Inflammatory macrophage treated with lipopolysaccharide for 4 hours (primary cell): ENCODE measurements at regions not wholly inside any gene's neighbourhood (a gene's known extent, or its start where the extent isn't known, plus 50 kb on each side); places are given as distances from the start of the nearest gene placed in this dataset.
"Not testable (repeated sequence)": the region's sequence is repeated elsewhere in the genome, so short reads cannot be mapped to it uniquely, and the experiment has no call there.

Experiments used
- DNase-seq: peaks from one replicate; pipeline ENCODE4 v3.0.0-alpha.2; 2020

- no peak for DNase-seq
These were observed 592.9 kb downstream of the ZNF608 start for GRCh38 chr5:124153588-124153987.

DNA sequence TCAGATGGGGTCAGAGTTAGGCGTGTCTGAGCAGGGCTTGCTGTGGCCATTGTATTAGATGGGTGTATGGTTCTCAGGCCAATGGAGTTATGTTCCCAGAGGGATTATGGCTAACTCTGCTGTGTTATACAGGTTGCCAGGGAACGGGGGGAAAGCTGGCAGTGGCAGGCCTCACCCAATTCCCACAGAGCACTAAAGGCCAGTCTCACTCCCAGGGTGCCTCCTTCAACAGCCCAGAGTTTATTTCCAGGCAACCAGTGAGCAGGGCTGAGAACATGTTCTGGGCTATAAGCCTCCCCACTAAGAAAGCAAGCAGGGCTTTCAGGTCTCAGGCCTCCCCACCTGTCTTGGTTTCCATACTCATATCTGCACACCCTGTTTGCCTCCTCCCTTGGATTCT, 597.9 kb downstream of the ZNF608 start:
- DNase-seq, result no peak

DNA sequence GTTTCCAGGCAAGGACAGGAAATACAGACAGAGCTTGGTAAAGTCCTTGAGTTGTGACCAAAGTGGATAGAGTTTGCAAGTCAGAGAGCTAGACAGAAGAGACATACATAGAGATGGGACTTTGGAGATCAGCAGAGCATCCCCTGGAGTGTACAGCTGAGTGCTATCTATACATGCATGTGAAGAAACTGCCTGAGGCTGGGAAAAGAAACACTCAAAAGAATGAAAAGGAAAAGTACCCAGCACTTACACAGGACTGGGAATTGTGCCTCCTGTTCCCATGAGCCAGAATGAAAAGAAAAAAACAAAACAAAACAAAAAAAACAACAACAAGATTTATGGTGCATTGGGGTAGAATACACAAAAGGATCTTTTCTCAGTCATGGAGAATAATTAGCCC, 606.4 kb downstream of the ZNF608 start:
- no peak for DNase-seq

DNA sequence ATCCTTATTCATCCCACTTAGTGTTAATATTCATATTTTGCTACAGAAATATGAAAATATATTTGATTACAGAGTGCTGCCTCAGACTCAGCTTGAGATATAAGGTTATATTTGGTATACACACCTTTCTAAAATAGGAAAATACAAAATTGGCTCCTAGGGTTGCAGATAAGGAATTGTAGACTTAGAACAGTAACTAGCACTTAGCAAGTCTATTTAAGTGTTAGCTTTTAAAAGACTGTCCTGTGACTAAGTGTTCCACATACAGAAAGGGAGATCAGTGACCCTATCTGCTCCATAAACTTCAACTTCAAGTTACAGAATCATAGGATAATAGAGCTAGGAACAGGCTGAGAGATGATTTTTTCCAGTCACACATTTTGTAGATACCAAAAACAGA, 607.0 kb downstream of the ZNF608 start:
- no peak for DNase-seq

DNA sequence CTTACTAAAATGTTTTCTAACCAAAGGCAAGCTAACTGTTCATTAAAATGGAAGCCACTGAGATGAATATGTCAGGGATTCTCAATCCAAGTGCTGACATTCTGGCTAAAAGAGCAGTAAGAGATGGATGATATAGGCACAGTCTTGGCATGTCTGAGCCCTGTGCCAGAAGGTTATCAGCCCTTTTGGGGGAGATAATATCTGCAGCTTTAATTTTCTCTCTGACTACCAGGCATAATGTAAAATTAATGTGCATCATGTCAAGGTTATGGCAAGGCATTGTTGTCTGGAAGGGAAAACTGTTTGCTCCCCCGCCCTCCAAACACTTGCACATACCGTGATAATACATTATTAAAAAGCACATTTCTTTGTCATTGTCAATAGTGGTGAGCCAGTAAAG, 609.8 kb downstream of the ZNF608 start:
- DNase-seq, result no peak

DNA sequence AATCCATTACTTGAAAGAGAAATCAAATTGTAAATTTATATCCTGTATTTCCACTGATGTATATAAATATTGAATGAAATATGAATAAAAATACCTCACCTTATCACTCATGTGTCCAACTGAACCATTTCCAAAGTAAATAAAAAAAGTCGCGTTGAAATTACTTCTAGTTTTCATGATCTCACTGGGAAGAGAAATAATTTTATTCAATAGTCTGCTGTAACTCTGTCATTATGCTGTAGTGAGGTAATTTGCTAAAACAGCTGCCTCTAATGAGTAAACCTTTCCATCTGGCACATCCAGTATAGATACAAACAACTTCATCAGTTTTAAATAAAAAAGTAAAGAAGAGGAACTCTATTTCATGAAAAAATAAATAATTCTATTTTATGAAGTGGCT, 611.5 kb downstream of the ZNF608 start:
- no peak for DNase-seq

DNA sequence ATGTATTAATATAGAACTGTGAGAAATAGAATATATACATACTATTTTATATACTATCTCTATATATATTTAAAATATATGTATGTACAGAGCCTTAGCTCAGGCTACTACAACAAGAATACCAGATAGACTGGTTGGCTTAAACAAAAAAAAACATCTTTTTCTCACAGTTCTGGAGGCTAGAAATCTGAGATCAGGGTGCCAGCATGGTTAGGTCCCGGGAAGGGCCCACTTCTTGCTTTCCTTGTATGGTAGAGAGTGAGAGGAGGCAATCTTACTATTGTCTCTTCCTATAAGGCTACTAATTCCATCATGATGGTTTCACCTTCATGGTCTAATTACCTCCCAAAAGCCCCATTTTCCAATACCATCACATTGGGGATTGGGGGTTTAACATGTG, 613.0 kb downstream of the ZNF608 start:
- no peak for DNase-seq

DNA sequence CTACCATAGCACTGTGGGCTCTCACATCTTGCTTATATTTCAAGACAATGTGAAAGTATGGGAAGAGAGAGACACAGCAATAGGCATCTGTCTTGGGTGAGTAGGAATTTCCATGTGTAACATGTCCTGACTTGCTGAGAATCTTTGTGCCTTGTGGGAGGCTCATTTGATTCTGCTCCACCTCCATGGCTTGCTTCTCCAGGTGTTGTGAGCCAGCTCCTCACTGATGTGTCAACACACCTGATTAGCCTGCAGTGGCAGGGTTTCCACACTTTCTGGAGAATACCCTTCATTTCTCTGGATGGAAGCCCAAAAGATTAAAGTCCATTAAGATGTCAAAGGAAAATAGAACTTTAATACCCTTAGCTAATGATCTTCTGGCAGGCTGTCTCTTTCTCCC, 613.6 kb downstream of the ZNF608 start:
- DNase-seq, result no peak

DNA sequence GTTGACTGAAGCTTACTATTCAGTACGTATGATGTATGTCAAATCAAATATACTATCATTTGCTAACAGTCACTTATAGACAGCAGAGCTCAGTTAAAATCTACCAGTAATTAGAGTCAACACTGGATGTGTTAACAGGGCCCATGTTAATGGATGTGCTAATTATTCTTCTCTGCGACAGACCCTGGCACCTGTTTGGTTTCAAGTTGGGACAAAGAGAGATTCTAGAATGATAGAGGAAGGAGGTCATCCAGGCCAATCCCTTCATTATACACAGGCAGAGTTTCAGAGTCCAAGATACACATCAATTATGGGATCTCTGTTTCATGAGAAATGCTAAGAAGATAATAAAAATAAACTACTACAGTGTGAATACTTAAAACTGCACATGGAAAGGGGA, 615.0 kb downstream of the ZNF608 start:
- no peak for DNase-seq

- no peak for DNase-seq
These were observed 615.6 kb downstream of the ZNF608 start for GRCh38 chr5:124130816-124131215.

DNA sequence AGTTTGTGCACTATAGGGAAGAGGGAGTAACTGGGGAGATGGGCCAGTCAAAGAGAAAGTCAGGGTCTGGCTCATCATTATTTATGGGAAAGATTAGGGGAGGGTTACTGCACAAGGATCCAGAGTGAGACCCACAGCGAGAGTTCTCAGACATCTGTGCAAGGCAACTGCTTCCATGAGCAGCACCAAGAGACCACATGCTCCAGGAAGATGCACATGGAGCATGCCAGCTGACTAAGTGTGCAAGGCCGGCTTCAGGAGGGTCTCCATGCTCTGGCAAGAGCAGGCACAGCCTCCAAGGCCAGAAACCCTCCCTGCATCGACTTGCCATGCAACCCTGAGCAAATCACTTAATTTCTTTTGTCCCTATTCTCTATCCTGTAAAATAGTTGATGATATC, 616.9 kb downstream of the CSNK1G3 start:
- no peak for DNase-seq

- DNase-seq, result no peak
These were observed 614.7 kb downstream of the CSNK1G3 start for GRCh38 chr5:124126504-124127217.

DNA sequence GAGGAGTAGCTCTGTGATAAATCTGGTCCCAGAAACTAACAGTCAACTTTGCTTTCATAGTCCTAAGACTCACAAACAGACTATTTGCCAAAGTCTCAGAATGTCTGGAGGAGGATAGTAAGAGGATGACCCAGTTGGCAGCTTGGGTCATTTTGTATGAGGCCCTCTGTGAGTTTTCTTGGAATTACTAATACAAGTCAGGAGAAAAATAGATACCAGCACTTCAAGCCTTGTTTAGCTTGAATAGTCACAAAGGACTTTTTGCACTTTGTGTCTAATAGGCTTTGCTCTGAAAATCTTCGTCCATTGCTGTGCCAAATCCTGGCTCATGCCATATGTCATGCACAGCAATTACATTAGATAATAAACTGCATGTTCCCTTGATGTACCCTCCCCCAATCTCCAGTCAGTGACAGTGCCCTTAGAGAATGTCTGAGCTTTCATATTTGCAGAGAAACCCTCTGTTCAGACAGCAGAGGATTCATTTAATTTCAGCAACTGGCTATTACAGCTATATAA, 612.8 kb downstream of the CSNK1G3 start:
- no peak for DNase-seq

DNA sequence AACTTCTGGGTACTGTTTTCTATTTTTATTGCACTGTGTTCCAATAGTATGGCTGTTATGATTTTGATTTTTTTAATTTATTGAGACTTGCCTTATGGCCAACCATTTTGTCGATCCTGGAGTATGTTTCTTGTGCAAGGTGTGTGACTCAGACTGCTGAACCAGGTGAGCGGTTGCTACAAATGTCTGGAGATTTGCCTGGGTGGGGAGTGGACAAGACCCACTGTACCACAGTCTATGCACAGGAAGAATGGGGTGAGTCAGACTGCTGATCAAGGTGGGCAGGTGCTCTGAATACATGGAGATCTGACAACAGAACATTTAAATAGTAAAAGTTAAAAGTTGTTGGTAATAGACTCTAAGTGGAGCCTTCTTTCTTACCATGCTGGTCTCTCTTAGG, 609.2 kb downstream of the CSNK1G3 start:
- DNase-seq, result no peak

GRCh38 chr5:124114911-124115310, 602.9 kb downstream of the CSNK1G3 start:
- no peak for DNase-seq

GRCh38 chr5:124111886-124112285, 599.9 kb downstream of the CSNK1G3 start:
- DNase-seq, result no peak

DNA sequence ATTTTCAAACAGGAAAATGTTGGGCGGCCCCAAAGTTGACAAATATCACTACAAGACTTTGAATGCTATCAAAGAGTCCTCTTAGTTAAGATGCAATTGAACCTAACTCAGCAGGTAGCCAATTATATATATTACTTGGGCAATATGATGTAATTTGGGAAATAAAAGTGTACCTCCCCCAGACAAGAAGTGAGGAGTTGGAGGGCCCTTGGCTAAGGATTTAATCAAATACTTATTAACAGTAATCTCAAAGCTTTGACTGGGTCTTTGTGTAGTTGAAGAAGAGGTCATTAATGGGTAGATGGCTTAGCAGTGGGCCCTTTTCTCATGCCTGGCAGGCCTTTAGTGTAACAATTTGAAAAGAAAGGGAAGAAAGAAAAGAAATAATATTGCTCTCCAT, 599.0 kb downstream of the CSNK1G3 start:
- no peak for DNase-seq

GRCh38 chr5:124105326-124105725, 593.3 kb downstream of the CSNK1G3 start:
- DNase-seq, result no peak

DNA sequence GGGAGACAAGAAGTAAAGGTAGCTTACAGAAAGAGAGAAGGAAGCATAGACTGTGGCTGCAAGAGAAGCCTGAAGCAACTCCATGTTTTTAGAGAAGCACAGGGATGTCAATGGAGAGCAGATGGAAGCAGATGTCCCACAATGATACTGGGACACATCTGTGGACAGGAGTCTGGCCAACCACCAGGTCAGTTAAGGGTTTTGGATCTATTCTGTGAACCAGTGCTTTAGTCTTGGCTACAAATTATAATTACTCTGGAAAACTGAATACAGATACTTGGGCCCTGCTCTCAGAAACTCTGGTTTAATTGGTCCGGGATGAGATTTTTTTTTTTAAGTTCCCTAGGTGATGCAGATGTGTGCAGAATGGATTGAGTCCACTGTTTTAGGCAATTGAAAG, 592.8 kb downstream of the CSNK1G3 start:
- no peak for DNase-seq

- DNase-seq, result no peak
These were observed 592.4 kb downstream of the CSNK1G3 start for GRCh38 chr5:124104344-124104743.

- DNase-seq, result no peak
These were observed 591.7 kb downstream of the CSNK1G3 start for GRCh38 chr5:124103671-124104070.

DNA sequence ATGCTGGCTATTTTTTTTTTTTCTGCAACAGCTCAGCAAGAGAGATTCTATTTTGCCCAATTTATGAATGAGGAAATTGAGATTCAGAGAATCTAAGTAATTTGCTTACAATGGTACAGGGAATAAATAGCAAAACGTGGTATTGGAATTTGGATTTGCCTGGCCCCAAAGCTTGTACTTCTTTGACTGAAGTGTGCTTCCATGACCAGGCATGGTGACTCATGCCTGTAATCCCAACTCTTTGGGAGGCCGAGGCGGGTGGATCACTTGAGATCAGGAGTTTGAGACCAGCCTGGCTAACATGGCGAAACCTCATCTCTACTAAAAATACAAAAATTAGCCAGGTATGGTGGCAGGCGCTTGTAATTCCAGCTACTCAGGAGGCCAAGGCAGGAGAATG, 591.1 kb downstream of the CSNK1G3 start:
- DNase-seq, result not testable (repeated sequence)

DNA sequence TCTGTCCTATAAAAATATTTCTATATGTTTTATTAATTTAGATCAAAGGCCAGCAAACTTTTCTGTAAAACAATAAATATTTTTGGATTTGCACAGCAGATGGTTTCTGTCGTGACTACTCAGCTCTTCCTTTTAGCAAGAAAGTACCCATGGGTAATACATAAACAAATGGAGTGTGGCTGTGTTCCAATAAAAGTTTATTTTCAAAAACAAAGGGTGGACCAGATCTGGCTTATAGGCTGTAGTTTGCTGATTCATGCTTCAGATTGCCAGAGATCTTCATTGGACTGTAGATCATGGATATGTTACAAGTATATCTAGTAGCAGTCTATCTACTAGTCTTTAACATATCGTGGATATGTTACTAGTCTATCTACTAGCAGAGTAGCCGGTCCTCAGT, 590.5 kb downstream of the CSNK1G3 start:
- no peak for DNase-seq

DNA sequence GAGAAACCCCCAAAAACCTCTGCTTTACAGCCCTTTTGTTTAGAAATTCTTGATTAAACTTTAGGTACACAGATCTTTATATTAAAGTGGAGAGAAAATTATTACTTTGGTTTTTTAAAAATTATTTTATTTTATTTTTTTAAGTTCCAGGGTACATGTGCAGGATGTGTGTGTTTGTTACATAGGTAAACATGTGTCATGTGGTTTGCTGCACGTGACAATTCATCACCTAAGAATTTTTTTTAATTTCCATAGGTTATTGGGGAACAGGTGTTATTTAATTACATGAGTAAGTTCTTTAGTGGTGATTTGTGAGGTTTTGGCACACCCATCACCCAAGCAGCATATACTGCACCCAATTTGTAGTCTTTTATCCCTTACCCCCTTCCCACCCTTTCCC, 581.7 kb downstream of the CSNK1G3 start:
- no peak for DNase-seq

DNA sequence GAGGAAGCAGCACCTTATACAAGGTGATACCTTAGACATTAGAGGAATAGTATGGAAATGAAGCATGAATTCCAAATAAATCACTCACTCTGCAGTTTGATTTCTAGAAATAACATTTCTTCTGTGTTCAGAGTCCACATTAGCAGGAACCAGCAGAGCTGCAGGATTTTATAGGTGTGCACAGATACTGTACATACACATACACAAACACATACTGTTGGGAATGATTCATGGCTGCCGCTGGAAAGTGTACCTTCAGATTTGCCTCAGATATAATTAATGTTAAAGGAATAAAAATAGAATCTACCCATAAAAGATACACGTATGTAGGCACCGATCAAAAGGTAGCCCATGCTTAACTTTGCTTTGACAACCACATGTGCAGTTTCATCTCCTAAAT, 578.1 kb downstream of the CSNK1G3 start:
- no peak for DNase-seq
